Hepatocyte (in vitro differentiated cells): ENCODE measurements at regions not wholly inside any gene's neighbourhood (a gene's known extent, or its start where the extent isn't known, plus 50 kb on each side); places are given as distances from the start of the nearest gene placed in this dataset.

ENCODE experiments used
- DNase-seq: peaks from one replicate; pipeline ENCODE4 v3.0.0-alpha.2; 2016; ENCODE audit warnings: low spot score
- H2AFZ ChIP-seq: fragments of 200-600 bp; sonication (generic); 2 replicates; pipeline ENCODE4 v1.6.0; 2016; ENCODE audit warnings: antibody characterized with exemption, mild to moderate bottlenecking
- H3K27ac ChIP-seq: fragments of 200-600 bp; sonication (generic); 2 replicates; pipeline ENCODE4 v1.5.1; 2016; ENCODE audit warnings: mild to moderate bottlenecking
- H3K27me3 ChIP-seq: fragments of 200-600 bp; sonication (generic); 2 replicates; pipeline ENCODE4 v1.6.1; 2016
- H3K36me3 ChIP-seq: fragments of 200-600 bp; sonication (generic); replicated peaks from 2 replicates; pipeline ENCODE4 v1.5.1; 2016; ENCODE audit warnings: low read depth; ENCODE audit not compliant: insufficient read depth
- H3K4me1 ChIP-seq: fragments of 200-600 bp; sonication (generic); 2 replicates; pipeline ENCODE4 v1.5.1; 2016; ENCODE audit warnings: mild to moderate bottlenecking, moderate library complexity; ENCODE audit not compliant: insufficient read depth
- H3K4me2 ChIP-seq: fragments of 200-600 bp; sonication (generic); 2 replicates; pipeline ENCODE4 v1.6.0; 2016
- H3K4me3 ChIP-seq: fragments of 200-600 bp; sonication (generic); 2 replicates; pipeline ENCODE4 v1.5.1; 2016; ENCODE audit warnings: mild to moderate bottlenecking
- H3K79me2 ChIP-seq: fragments of 200-600 bp; sonication (generic); 2 replicates; pipeline ENCODE4 v1.6.0; 2017; ENCODE audit warnings: mild to moderate bottlenecking
- H3K9me2 ChIP-seq: fragments of 200-600 bp; sonication (generic); replicated peaks from 2 replicates; pipeline ENCODE4 v1.6.0; 2017; ENCODE audit warnings: mild to moderate bottlenecking; ENCODE audit not compliant: insufficient read depth
- H3K9me3 ChIP-seq: fragments of 200-600 bp; sonication (generic); 2 replicates; pipeline ENCODE4 v1.5.1; 2016; ENCODE audit warnings: low read depth, mild to moderate bottlenecking
- H4K20me1 ChIP-seq: fragments of 200-600 bp; sonication (generic); 2 replicates; pipeline ENCODE4 v1.6.0; 2016; ENCODE audit warnings: mild to moderate bottlenecking; ENCODE audit not compliant: insufficient read depth, poor library complexity, severe bottlenecking
- EZH2 ChIP-seq: fragments of 200-600 bp; sonication (generic); IDR thresholded peaks from 2 replicates; pipeline ENCODE4 v1.6.1; 2016; ENCODE audit warnings: antibody characterized with exemption, mild to moderate bottlenecking, borderline replicate concordance
- EZH2phosphoT487 ChIP-seq: fragments of 200-600 bp; sonication (generic); IDR thresholded peaks from one replicate; pipeline ENCODE4 v1.6.1; 2018; ENCODE audit warnings: antibody characterized with exemption, mild to moderate bottlenecking, low read depth, moderate library complexity; ENCODE audit not compliant: unreplicated experiment, severe bottlenecking
- WGBS: methylation state at CpG from one replicate; pipeline ENCODE4 v1.1.6; 2016; ENCODE audit warnings: low lambda C conversion rate; ENCODE audit errors: missing lambda C conversion rate; 5-methylcytosine and 5-hydroxymethylcytosine counted together
- TF ChIP-seq, protein P1 (sequence below): fragments of 200-600 bp; sonication (generic); IDR thresholded peaks from 2 replicates; pipeline ENCODE4 v1.5.1; 2016; ENCODE audit warnings: antibody characterized with exemption, mild to moderate bottlenecking; ENCODE audit not compliant: poor library complexity

DNA sequence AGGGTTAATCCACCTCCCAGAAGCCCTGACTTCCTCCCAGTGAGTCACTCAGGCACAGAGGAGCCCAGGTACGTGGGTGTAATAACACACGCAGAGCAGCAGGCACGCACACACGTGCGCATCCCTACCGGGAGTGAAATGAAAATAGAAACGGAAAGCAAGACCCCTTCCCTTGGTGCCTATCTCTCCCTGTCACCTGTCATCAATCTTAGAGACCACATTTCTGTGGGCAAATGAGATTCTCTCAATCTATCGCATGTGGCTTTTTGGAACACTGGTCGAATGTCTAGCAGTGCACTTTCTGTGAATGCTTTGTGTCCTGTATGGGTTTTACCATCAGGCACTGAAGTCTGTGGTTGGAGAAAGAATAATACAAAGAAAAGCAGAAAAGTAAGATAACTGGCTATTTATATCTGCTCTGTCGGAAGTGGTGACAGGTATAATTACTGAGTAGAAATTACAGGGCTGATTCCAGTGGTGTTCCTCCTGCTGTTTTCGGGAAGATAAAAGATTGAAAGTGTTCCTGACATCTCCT is 137.7 kb upstream of the GRIA1 start:
- no peak overlapping the region for H3K4me2 ChIP-seq
- H3K27ac ChIP-seq: no peak overlapping the region
- H4K20me1 ChIP-seq: no peaks in the 10 kb centered on the region
- H3K4me1 ChIP-seq: no peaks in the 10 kb centered on the region
- H3K27me3 ChIP-seq: peaks cover 16% of the 10 kb centered on the region
- TF ChIP-seq EZH2: no peak
- TF ChIP-seq, protein P1, sequence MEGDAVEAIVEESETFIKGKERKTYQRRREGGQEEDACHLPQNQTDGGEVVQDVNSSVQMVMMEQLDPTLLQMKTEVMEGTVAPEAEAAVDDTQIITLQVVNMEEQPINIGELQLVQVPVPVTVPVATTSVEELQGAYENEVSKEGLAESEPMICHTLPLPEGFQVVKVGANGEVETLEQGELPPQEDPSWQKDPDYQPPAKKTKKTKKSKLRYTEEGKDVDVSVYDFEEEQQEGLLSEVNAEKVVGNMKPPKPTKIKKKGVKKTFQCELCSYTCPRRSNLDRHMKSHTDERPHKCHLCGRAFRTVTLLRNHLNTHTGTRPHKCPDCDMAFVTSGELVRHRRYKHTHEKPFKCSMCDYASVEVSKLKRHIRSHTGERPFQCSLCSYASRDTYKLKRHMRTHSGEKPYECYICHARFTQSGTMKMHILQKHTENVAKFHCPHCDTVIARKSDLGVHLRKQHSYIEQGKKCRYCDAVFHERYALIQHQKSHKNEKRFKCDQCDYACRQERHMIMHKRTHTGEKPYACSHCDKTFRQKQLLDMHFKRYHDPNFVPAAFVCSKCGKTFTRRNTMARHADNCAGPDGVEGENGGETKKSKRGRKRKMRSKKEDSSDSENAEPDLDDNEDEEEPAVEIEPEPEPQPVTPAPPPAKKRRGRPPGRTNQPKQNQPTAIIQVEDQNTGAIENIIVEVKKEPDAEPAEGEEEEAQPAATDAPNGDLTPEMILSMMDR: no peak
- TF ChIP-seq EZH2phosphoT487: no peak
- no peak overlapping the region for H3K4me3 ChIP-seq
- WGBS: 60% methylated on average over 11 of the region's 11 CpGs
- H3K36me3 ChIP-seq: no peaks in the 10 kb centered on the region
- H3K9me2 ChIP-seq: no peaks in the 10 kb centered on the region
- DNase-seq: no peak
- no peaks in the 10 kb centered on the region for H3K9me3 ChIP-seq
- no peak overlapping the region for H2AFZ ChIP-seq
- no peaks in the 10 kb centered on the region for H3K79me2 ChIP-seq

DNA sequence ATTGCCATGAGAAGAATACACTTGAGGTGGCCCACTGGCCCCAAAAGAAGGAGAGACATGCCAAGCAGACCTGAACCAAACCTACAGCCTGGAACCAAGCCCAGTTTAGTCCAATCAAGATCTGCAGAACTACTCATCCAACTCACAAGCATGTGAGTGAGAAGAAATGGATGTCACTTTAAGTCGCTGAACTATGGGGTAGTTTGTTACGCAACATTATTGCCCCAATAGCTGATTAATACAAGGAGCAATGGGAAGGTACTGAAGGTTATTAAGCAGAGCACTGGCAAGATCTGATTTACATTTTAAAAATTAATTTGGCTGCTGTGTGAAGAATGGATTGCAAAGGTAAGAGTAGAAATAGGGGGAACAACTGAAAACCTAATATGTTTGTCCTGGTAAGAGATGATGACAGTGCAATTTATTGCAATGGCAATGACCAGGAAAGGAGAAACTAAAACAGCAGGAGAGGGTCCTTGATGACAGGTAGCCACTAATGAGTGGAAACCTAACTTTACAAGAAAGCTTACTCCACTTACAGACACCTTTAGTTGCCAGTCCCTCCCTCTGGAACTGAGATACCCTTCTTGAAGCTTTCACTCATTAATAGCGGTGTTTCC is 132.9 kb upstream of the GRIA1 start:
- no peak for DNase-seq
- H3K36me3 ChIP-seq: no peaks in the 10 kb centered on the region
- H3K79me2 ChIP-seq: no peaks in the 10 kb centered on the region
- H3K4me2 ChIP-seq: no peak overlapping the region
- no peaks in the 10 kb centered on the region for H3K9me3 ChIP-seq
- no peaks in the 10 kb centered on the region for H4K20me1 ChIP-seq
- 94% methylated on average over 3 of the region's 3 CpGs for WGBS
- H3K27ac ChIP-seq: no peak overlapping the region
- H3K9me2 ChIP-seq: no peaks in the 10 kb centered on the region
- no peaks in the 10 kb centered on the region for H3K4me1 ChIP-seq
- no peak overlapping the region for H2AFZ ChIP-seq
- H3K27me3 ChIP-seq: no peaks in the 10 kb centered on the region
- H3K4me3 ChIP-seq: no peak overlapping the region
- no peak for TF ChIP-seq EZH2phosphoT487
- TF ChIP-seq, protein P1: no peak
- no peak for TF ChIP-seq EZH2

DNA sequence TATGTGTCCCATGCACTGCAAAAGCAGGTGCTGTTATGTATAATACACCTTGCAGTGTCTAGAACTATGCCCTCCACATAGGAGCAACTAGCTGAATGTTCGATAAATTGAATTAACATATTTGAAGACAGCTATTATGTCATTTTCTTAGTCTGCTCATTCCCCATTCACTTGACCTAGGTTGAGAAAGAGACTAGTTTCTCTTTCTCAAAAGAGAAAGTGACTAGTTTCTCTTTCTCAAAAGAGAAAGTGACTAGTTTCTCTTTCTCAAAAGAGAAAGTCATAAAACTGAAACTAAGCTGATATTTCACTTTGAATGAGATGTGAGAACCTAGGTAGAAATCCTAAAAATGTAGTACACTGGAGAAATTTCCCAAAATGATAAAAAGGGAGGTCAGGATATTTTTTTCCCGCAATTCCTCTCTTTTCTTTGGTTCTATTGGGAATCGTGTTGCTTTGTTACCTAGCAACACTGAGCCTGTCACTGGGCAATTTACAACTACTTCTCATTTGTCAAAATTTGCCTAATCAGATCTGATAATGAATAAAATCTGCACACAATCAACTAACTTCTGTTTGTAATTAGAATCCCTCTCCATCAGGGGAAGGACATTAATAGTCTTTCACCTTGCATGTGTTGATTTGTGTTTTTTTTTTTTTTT is 132.0 kb upstream of the GRIA1 start:
- H3K79me2 ChIP-seq: no peaks in the 10 kb centered on the region
- H3K36me3 ChIP-seq: no peaks in the 10 kb centered on the region
- no peaks in the 10 kb centered on the region for H3K9me3 ChIP-seq
- H2AFZ ChIP-seq: no peak overlapping the region
- DNase-seq: no peak
- 89% methylated on average over 3 of the region's 3 CpGs for WGBS
- no peak overlapping the region for H3K4me2 ChIP-seq
- H3K4me1 ChIP-seq: no peaks in the 10 kb centered on the region
- no peaks in the 10 kb centered on the region for H3K27me3 ChIP-seq
- no peak overlapping the region for H3K27ac ChIP-seq
- no peaks in the 10 kb centered on the region for H3K9me2 ChIP-seq
- H4K20me1 ChIP-seq: no peaks in the 10 kb centered on the region
- no peak overlapping the region for H3K4me3 ChIP-seq
- TF ChIP-seq, protein P1: no peak
- TF ChIP-seq EZH2phosphoT487 (no peak), EZH2 (no peak)
